ENCODE measurements at regions not wholly inside any gene's neighbourhood (a gene's known extent, or its start where the extent isn't known, plus 50 kb on each side); places are given as distances from the start of the nearest gene placed in this dataset.

GRCh38 chr6:71179249-71179885, 109.2 kb upstream of the OGFRL1 start:
- Histone ChIP-seq H3K4me2 (ENCODE audit: low read length, poor library complexity, severe bottlenecking) (no peak overlapping the region), H3K18ac (ENCODE audit: low read depth in 1 of 2, low read length in 2 of 2) (no peak overlapping the region), H3K4me1 (ENCODE audit: control insufficient read depth, insufficient read depth, low read depth, low read length) (no peaks in the 10 kb centered on the region), H2BK5ac (ENCODE audit: low read depth, low read length, poor library complexity, severe bottlenecking) (no peak overlapping the region), H3K27me3 (ENCODE audit: control insufficient read depth in 1 of 2, insufficient read depth in 1 of 2, low read length in 2 of 2) (no peaks in the 10 kb centered on the region), H3K4me3 (ENCODE audit: insufficient read depth in 1 of 2, low read depth in 1 of 2, low read length in 2 of 2) (no peak overlapping the region), H4K91ac (ENCODE audit: low read length) (no peak overlapping the region), H2AK5ac (ENCODE audit: low read length, severe bottlenecking) (no peak overlapping the region), H3K36me3 (ENCODE audit: control insufficient read depth in 1 of 2, insufficient read depth in 2 of 2, low read depth in 1 of 2, low read length in 2 of 2) (no peaks in the 10 kb centered on the region), H3K27ac (ENCODE audit: low read length, poor library complexity, severe bottlenecking) (no peak overlapping the region), H3K79me1 (replicated peaks; ENCODE audit: low read length, poor library complexity, severe bottlenecking) (no peaks in the 10 kb centered on the region), H3K23ac (ENCODE audit: low read length in 2 of 2) (no peak overlapping the region), H4K8ac (ENCODE audit: low read length) (no peak overlapping the region), H3K9ac (ENCODE audit: low read length) (no peak overlapping the region), H3K4ac (ENCODE audit: low read depth in 1 of 2, low read length in 2 of 2) (no peak overlapping the region), H2BK12ac (ENCODE audit: low read length in 2 of 2) (no peak overlapping the region), H3K9me3 (ENCODE audit: control insufficient read depth, low read length) (no peaks in the 10 kb centered on the region), H2BK120ac (ENCODE audit: low read depth, low read length) (no peak overlapping the region), H2BK15ac (ENCODE audit: low read depth, poor library complexity, severe bottlenecking) (no peak overlapping the region), H2AFZ (ENCODE audit: low read depth, low read length) (no peak overlapping the region), H3K14ac (ENCODE audit: low read length in 2 of 2) (no peak overlapping the region)
- WGBS, result 89% methylated on average over 3 of the region's 5 CpGs
- no peak for DNase-seq

GRCh38 chr6:71181565-71181964, 107.0 kb upstream of the OGFRL1 start:
- Histone ChIP-seq H3K23ac (ENCODE audit: low read length in 2 of 2) (no peak overlapping the region), H3K14ac (ENCODE audit: low read length in 2 of 2) (peak overlapping the region in 1 of 2 experiments; percentile 36)
- 8% methylated on average over 1 of the region's 1 CpG for WGBS

GRCh38 chr6:71187141-71187540, 101.5 kb upstream of the OGFRL1 start:
- no peak overlapping the region for H4K91ac ChIP-seq (ENCODE audit: low read length)
- H3K27ac ChIP-seq (ENCODE audit: low read length, poor library complexity, severe bottlenecking), result no peak overlapping the region
- no peak overlapping the region for H3K18ac ChIP-seq (ENCODE audit: low read depth in 1 of 2, low read length in 2 of 2)
- no peak for DNase-seq
- no peaks in the 10 kb centered on the region for H3K9me3 ChIP-seq (ENCODE audit: control insufficient read depth, low read length)
- H3K4me1 ChIP-seq (ENCODE audit: control insufficient read depth, insufficient read depth, low read depth, low read length), result no peaks in the 10 kb centered on the region
- no peak overlapping the region for H4K8ac ChIP-seq (ENCODE audit: low read length)
- H3K79me1 ChIP-seq (replicated peaks; ENCODE audit: low read length, poor library complexity, severe bottlenecking), result no peaks in the 10 kb centered on the region
- no peak overlapping the region for H2BK15ac ChIP-seq (ENCODE audit: low read depth, poor library complexity, severe bottlenecking)
- H3K4me3 ChIP-seq (ENCODE audit: insufficient read depth in 1 of 2, low read depth in 1 of 2, low read length in 2 of 2), result no peak overlapping the region
- H3K36me3 ChIP-seq (ENCODE audit: control insufficient read depth in 1 of 2, insufficient read depth in 2 of 2, low read depth in 1 of 2, low read length in 2 of 2), result no peaks in the 10 kb centered on the region
- H2BK5ac ChIP-seq (ENCODE audit: low read depth, low read length, poor library complexity, severe bottlenecking), result no peak overlapping the region
- H3K4me2 ChIP-seq (ENCODE audit: low read length, poor library complexity, severe bottlenecking), result no peak overlapping the region
- no peak overlapping the region for H2AK5ac ChIP-seq (ENCODE audit: low read length, severe bottlenecking)
- WGBS, result 82% methylated on average over 3 of the region's 3 CpGs
- H3K14ac ChIP-seq (ENCODE audit: low read length in 2 of 2), result no peak overlapping the region
- H2BK12ac ChIP-seq (ENCODE audit: low read length in 2 of 2), result no peak overlapping the region
- H3K9ac ChIP-seq (ENCODE audit: low read length), result no peak overlapping the region
- H3K4ac ChIP-seq (ENCODE audit: low read depth in 1 of 2, low read length in 2 of 2), result no peak overlapping the region
- no peak overlapping the region for H2BK120ac ChIP-seq (ENCODE audit: low read depth, low read length)
- H3K27me3 ChIP-seq (ENCODE audit: control insufficient read depth in 1 of 2, insufficient read depth in 1 of 2, low read length in 2 of 2), result no peaks in the 10 kb centered on the region
- H2AFZ ChIP-seq (ENCODE audit: low read depth, low read length), result no peak overlapping the region
- H3K23ac ChIP-seq (ENCODE audit: low read length in 2 of 2), result no peak overlapping the region

More at GRCh38 chr6:71181565-71181964, 107.0 kb upstream of the OGFRL1 start:
- no peaks in the 10 kb centered on the region for H3K27me3 ChIP-seq (ENCODE audit: control insufficient read depth in 1 of 2, insufficient read depth in 1 of 2, low read length in 2 of 2)
- no peak overlapping the region for H3K18ac ChIP-seq (ENCODE audit: low read depth in 1 of 2, low read length in 2 of 2)
- H4K8ac ChIP-seq (ENCODE audit: low read length), result no peak overlapping the region
- no peak overlapping the region for H2BK15ac ChIP-seq (ENCODE audit: low read depth, poor library complexity, severe bottlenecking)
- no peak overlapping the region for H3K4me2 ChIP-seq (ENCODE audit: low read length, poor library complexity, severe bottlenecking)
- H3K79me1 ChIP-seq (replicated peaks; ENCODE audit: low read length, poor library complexity, severe bottlenecking), result no peaks in the 10 kb centered on the region
- H2AFZ ChIP-seq (ENCODE audit: low read depth, low read length), result peak overlapping the region; percentile 36
- H3K4me3 ChIP-seq (ENCODE audit: insufficient read depth in 1 of 2, low read depth in 1 of 2, low read length in 2 of 2), result no peak overlapping the region
- no peak overlapping the region for H4K91ac ChIP-seq (ENCODE audit: low read length)
- H2BK5ac ChIP-seq (ENCODE audit: low read depth, low read length, poor library complexity, severe bottlenecking), result no peak overlapping the region
- peak; percentile 62 for DNase-seq
- H3K36me3 ChIP-seq (ENCODE audit: control insufficient read depth in 1 of 2, insufficient read depth in 2 of 2, low read depth in 1 of 2, low read length in 2 of 2), result no peaks in the 10 kb centered on the region
- H2AK5ac ChIP-seq (ENCODE audit: low read length, severe bottlenecking), result no peak overlapping the region
- H2BK120ac ChIP-seq (ENCODE audit: low read depth, low read length), result no peak overlapping the region
- H2BK12ac ChIP-seq (ENCODE audit: low read length in 2 of 2), result no peak overlapping the region
- peak overlapping the region; percentile 64 for H3K27ac ChIP-seq (ENCODE audit: low read length, poor library complexity, severe bottlenecking)
- no peak overlapping the region for H3K4ac ChIP-seq (ENCODE audit: low read depth in 1 of 2, low read length in 2 of 2)
- no peaks in the 10 kb centered on the region for H3K9me3 ChIP-seq (ENCODE audit: control insufficient read depth, low read length)
- H3K9ac ChIP-seq (ENCODE audit: low read length), result no peak overlapping the region
- H3K4me1 ChIP-seq (ENCODE audit: control insufficient read depth, insufficient read depth, low read depth, low read length), result no peaks in the 10 kb centered on the region

GRCh38 chr6:71190809-71191208, 97.8 kb upstream of the OGFRL1 start:
- no peaks in the 10 kb centered on the region for H3K27me3 ChIP-seq (ENCODE audit: control insufficient read depth in 1 of 2, insufficient read depth in 1 of 2, low read length in 2 of 2)
- H3K27ac ChIP-seq (ENCODE audit: low read length, poor library complexity, severe bottlenecking), result no peak overlapping the region
- H3K23ac ChIP-seq (ENCODE audit: low read length in 2 of 2), result no peak overlapping the region
- no peak overlapping the region for H2AFZ ChIP-seq (ENCODE audit: low read depth, low read length)
- H2BK12ac ChIP-seq (ENCODE audit: low read length in 2 of 2), result no peak overlapping the region
- peak; percentile 52 for DNase-seq
- 29% methylated on average over 1 of the region's 3 CpGs for WGBS
- no peak overlapping the region for H4K91ac ChIP-seq (ENCODE audit: low read length)
- no peaks in the 10 kb centered on the region for H3K79me1 ChIP-seq (replicated peaks; ENCODE audit: low read length, poor library complexity, severe bottlenecking)
- H3K9me3 ChIP-seq (ENCODE audit: control insufficient read depth, low read length), result no peaks in the 10 kb centered on the region
- no peak overlapping the region for H3K4ac ChIP-seq (ENCODE audit: low read depth in 1 of 2, low read length in 2 of 2)
- no peak overlapping the region for H4K8ac ChIP-seq (ENCODE audit: low read length)
- peak overlapping the region; percentile 51 for H3K9ac ChIP-seq (ENCODE audit: low read length)
- no peak overlapping the region for H3K4me2 ChIP-seq (ENCODE audit: low read length, poor library complexity, severe bottlenecking)
- H3K14ac ChIP-seq (ENCODE audit: low read length in 2 of 2), result no peak overlapping the region
- H2BK5ac ChIP-seq (ENCODE audit: low read depth, low read length, poor library complexity, severe bottlenecking), result peak overlapping the region; percentile 19
- no peak overlapping the region for H2BK15ac ChIP-seq (ENCODE audit: low read depth, poor library complexity, severe bottlenecking)
- H3K4me3 ChIP-seq (ENCODE audit: insufficient read depth in 1 of 2, low read depth in 1 of 2, low read length in 2 of 2), result no peak overlapping the region
- H2AK5ac ChIP-seq (ENCODE audit: low read length, severe bottlenecking), result no peak overlapping the region
- H3K18ac ChIP-seq (ENCODE audit: low read depth in 1 of 2, low read length in 2 of 2), result no peak overlapping the region
- H3K36me3 ChIP-seq (ENCODE audit: control insufficient read depth in 1 of 2, insufficient read depth in 2 of 2, low read depth in 1 of 2, low read length in 2 of 2), result no peaks in the 10 kb centered on the region
- H3K4me1 ChIP-seq (ENCODE audit: control insufficient read depth, insufficient read depth, low read depth, low read length), result no peaks in the 10 kb centered on the region
- H2BK120ac ChIP-seq (ENCODE audit: low read depth, low read length), result no peak overlapping the region

All from mesenchymal stem cell (in vitro differentiated cells and primary cell).